ENCODE measurements at regions not wholly inside any gene's neighbourhood (a gene's known extent, or its start where the extent isn't known, plus 50 kb on each side); places are given as distances from the start of the nearest gene placed in this dataset.

GRCh38 chr20:33915726-33916331 lies 77.9 kb upstream of the RALY start:
- no peak for DNase-seq (ENCODE audit: low read depth)

GRCh38 chr20:33916768-33917167 lies 76.9 kb upstream of the RALY start:
- no peak for DNase-seq (ENCODE audit: low read depth)
- no peak for TF ChIP-seq CTCF (IDR thresholded peaks at IDR 0.05; ENCODE audit: low read depth, low read length, missing control alignments)

More at GRCh38 chr20:33915726-33916331, 77.9 kb upstream of the RALY start:
- no peak overlapping the region for H3K4me3 ChIP-seq (ENCODE audit: low read depth, low read length)
- peak; percentile 86 for TF ChIP-seq CTCF (IDR thresholded peaks at IDR 0.05; ENCODE audit: low read depth, low read length, missing control alignments)

GRCh38 chr20:33917831-33918525 lies 75.7 kb upstream of the RALY start:
- DNase-seq (ENCODE audit: low read depth) = no peak
- H3K4me3 ChIP-seq (ENCODE audit: low read depth, low read length) = no peak overlapping the region
- TF ChIP-seq CTCF (IDR thresholded peaks at IDR 0.05; ENCODE audit: low read depth, low read length, missing control alignments) = no peak

More at GRCh38 chr20:33916768-33917167, 76.9 kb upstream of the RALY start:
- no peak overlapping the region for H3K4me3 ChIP-seq (ENCODE audit: low read depth, low read length)

- no peak for TF ChIP-seq CTCF (IDR thresholded peaks at IDR 0.05; ENCODE audit: low read depth, low read length, missing control alignments)
Observed at GRCh38 chr20:33918662-33919061, 75.0 kb upstream of the RALY start.

GRCh38 chr20:33919653-33920052 lies 74.1 kb upstream of the RALY start:
- H3K4me3 ChIP-seq (ENCODE audit: low read depth, low read length) = no peak overlapping the region
- no peak for DNase-seq (ENCODE audit: low read depth)
- no peak for TF ChIP-seq CTCF (IDR thresholded peaks at IDR 0.05; ENCODE audit: low read depth, low read length, missing control alignments)

More at GRCh38 chr20:33918662-33919061, 75.0 kb upstream of the RALY start:
- DNase-seq (ENCODE audit: low read depth) = no peak
- H3K4me3 ChIP-seq (ENCODE audit: low read depth, low read length) = no peak overlapping the region

- no peak for TF ChIP-seq CTCF (IDR thresholded peaks at IDR 0.05; ENCODE audit: low read depth, low read length, missing control alignments)
- no peak overlapping the region for H3K4me3 ChIP-seq (ENCODE audit: low read depth, low read length)
- DNase-seq (ENCODE audit: low read depth) = no peak
Observed at GRCh38 chr20:33922224-33922623, 71.5 kb upstream of the RALY start.

GRCh38 chr20:33923740-33924139 lies 70.0 kb upstream of the RALY start:
- H3K4me3 ChIP-seq (ENCODE audit: low read depth, low read length) = no peak overlapping the region
- DNase-seq (ENCODE audit: low read depth) = no peak
- no peak for TF ChIP-seq CTCF (IDR thresholded peaks at IDR 0.05; ENCODE audit: low read depth, low read length, missing control alignments)
